ENCODE measurements at regions not wholly inside any gene's neighbourhood (a gene's known extent, or its start where the extent isn't known, plus 50 kb on each side); places are given as distances from the start of the nearest gene placed in this dataset.
A peak's percentile ranks its signal among the peaks of the same experiment; 100 is the strongest.

DNA sequence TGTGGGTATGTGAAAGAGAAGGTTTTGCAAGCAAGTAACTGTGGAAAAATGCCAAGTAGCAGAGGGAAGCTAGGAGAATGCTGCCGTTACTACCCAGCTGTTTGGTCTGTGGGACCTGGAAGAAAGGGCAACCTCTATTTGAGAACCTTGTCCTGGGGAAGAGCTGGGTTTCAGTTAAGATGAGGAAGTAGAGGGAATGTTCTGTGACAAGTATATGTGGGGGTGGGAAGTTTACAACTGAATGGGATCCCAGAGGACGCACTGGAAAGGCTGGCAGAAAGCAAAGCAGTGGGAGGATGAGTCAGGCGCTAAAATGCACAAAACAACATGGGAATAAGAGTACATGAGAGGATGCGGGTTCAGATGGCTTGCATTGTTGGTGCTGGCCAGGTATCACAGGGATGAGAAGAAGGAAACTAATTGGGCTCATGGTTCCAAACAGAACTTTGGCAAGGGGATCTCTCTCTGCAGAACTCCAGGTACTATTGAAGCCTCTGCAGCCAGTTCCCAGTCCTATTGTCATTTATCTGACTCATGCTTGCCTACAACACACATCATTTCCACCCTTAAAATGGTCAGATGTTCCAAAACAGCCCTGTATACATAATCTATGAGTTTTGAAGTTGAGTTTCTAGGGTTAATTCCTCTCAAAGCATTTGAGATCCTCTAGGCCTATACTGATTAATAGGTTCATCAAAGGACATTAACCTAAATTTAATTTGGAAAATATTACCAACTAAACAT lies 88.5 kb upstream of the VAV3 start:
- Histone ChIP-seq H3F3A (ENCODE audit: insufficient read depth, low read length, poor library complexity, severe bottlenecking) (no peaks in the 10 kb centered on the region), H3K4me2 (ENCODE audit: low read length) (no peak overlapping the region), H3K9me2 (ENCODE audit: insufficient read depth, low read length) (no peaks in the 10 kb centered on the region), H3K27ac (ENCODE audit: low read length) (no peak overlapping the region), H3K4me3 (ENCODE audit: low read length) (no peak overlapping the region), H3K9ac (ENCODE audit: low read length) (no peak overlapping the region), H3K79me2 (replicated peaks; ENCODE audit: insufficient read depth, low read length) (no peaks in the 10 kb centered on the region), H2AFZ (ENCODE audit: low read depth, low read length) (no peak overlapping the region), H4K20me1 (ENCODE audit: insufficient read depth) (no peaks in the 10 kb centered on the region), H3K27me3 (ENCODE audit: insufficient read depth, low read depth, low read length) (peaks cover 13% of the 10 kb centered on the region), H3K36me3 (ENCODE audit: insufficient read depth, low read length) (no peaks in the 10 kb centered on the region), H3K9me3 (ENCODE audit: low read length) (no peaks in the 10 kb centered on the region)
- TF ChIP-seq MXI1 (conservative IDR thresholded peaks at IDR 0.05; ENCODE audit: poor library complexity, severe bottlenecking) (no peak), SMC3 (conservative IDR thresholded peaks at IDR 0.05; ENCODE audit: poor library complexity) (no peak), POLR2AphosphoS5 (IDR thresholded peaks at IDR 0.05) (no peak), EP300 (conservative IDR thresholded peaks at IDR 0.05; ENCODE audit: poor library complexity, severe bottlenecking) (no peak), RAD21 (conservative IDR thresholded peaks at IDR 0.05) (no peak), EZH2 (IDR thresholded peaks at IDR 0.05; ENCODE audit: borderline replicate concordance, insufficient read depth, low read length, poor library complexity, severe bottlenecking) (no peak), TAF1 (IDR thresholded peaks at IDR 0.05; ENCODE audit: low read depth) (no peak)
- TF ChIP-seq, protein P1, sequence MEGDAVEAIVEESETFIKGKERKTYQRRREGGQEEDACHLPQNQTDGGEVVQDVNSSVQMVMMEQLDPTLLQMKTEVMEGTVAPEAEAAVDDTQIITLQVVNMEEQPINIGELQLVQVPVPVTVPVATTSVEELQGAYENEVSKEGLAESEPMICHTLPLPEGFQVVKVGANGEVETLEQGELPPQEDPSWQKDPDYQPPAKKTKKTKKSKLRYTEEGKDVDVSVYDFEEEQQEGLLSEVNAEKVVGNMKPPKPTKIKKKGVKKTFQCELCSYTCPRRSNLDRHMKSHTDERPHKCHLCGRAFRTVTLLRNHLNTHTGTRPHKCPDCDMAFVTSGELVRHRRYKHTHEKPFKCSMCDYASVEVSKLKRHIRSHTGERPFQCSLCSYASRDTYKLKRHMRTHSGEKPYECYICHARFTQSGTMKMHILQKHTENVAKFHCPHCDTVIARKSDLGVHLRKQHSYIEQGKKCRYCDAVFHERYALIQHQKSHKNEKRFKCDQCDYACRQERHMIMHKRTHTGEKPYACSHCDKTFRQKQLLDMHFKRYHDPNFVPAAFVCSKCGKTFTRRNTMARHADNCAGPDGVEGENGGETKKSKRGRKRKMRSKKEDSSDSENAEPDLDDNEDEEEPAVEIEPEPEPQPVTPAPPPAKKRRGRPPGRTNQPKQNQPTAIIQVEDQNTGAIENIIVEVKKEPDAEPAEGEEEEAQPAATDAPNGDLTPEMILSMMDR (IDR thresholded peaks at IDR 0.05; ENCODE audit: poor library complexity, severe bottlenecking): no peak
- TF ChIP-seq, protein P2, sequence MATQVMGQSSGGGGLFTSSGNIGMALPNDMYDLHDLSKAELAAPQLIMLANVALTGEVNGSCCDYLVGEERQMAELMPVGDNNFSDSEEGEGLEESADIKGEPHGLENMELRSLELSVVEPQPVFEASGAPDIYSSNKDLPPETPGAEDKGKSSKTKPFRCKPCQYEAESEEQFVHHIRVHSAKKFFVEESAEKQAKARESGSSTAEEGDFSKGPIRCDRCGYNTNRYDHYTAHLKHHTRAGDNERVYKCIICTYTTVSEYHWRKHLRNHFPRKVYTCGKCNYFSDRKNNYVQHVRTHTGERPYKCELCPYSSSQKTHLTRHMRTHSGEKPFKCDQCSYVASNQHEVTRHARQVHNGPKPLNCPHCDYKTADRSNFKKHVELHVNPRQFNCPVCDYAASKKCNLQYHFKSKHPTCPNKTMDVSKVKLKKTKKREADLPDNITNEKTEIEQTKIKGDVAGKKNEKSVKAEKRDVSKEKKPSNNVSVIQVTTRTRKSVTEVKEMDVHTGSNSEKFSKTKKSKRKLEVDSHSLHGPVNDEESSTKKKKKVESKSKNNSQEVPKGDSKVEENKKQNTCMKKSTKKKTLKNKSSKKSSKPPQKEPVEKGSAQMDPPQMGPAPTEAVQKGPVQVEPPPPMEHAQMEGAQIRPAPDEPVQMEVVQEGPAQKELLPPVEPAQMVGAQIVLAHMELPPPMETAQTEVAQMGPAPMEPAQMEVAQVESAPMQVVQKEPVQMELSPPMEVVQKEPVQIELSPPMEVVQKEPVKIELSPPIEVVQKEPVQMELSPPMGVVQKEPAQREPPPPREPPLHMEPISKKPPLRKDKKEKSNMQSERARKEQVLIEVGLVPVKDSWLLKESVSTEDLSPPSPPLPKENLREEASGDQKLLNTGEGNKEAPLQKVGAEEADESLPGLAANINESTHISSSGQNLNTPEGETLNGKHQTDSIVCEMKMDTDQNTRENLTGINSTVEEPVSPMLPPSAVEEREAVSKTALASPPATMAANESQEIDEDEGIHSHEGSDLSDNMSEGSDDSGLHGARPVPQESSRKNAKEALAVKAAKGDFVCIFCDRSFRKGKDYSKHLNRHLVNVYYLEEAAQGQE (IDR thresholded peaks at IDR 0.05; ENCODE audit: borderline replicate concordance): no peak

GRCh38 chr1:108051631-108052377 lies 86.8 kb upstream of the VAV3 start:
- H4K20me1 ChIP-seq (ENCODE audit: insufficient read depth): no peaks in the 10 kb centered on the region
- no peaks in the 10 kb centered on the region for H3K79me2 ChIP-seq (replicated peaks; ENCODE audit: insufficient read depth, low read length)
- peaks cover 13% of the 10 kb centered on the region for H3K27me3 ChIP-seq (ENCODE audit: insufficient read depth, low read depth, low read length)
- no peaks in the 10 kb centered on the region for H3K9me2 ChIP-seq (ENCODE audit: insufficient read depth, low read length)
- no peak overlapping the region for H3K27ac ChIP-seq (ENCODE audit: low read length)
- H3K36me3 ChIP-seq (ENCODE audit: insufficient read depth, low read length): no peaks in the 10 kb centered on the region
- no peak for TF ChIP-seq POLR2AphosphoS5 (IDR thresholded peaks at IDR 0.05)
- TF ChIP-seq, protein P1 (IDR thresholded peaks at IDR 0.05; ENCODE audit: poor library complexity, severe bottlenecking): no peak
- TF ChIP-seq TAF1 (IDR thresholded peaks at IDR 0.05; ENCODE audit: low read depth): no peak
- H3K9ac ChIP-seq (ENCODE audit: low read length): no peak overlapping the region
- H3K4me2 ChIP-seq (ENCODE audit: low read length): no peak overlapping the region
- no peaks in the 10 kb centered on the region for H3F3A ChIP-seq (ENCODE audit: insufficient read depth, low read length, poor library complexity, severe bottlenecking)
- peak overlapping the region; percentile 31 for H3K4me3 ChIP-seq (ENCODE audit: low read length)
- no peak overlapping the region for H2AFZ ChIP-seq (ENCODE audit: low read depth, low read length)
- no peaks in the 10 kb centered on the region for H3K9me3 ChIP-seq (ENCODE audit: low read length)
